Heart left ventricle (tissue), 16 donors: ENCODE measurements at regions not wholly inside any gene's neighbourhood (a gene's known extent, or its start where the extent isn't known, plus 50 kb on each side); places are given as distances from the start of the nearest gene placed in this dataset.

Experiments
- ATAC-seq, 4 donors: fragments of 200-7000 bp; cut with Tn5 transposase; one replicate each; pipeline ENCODE4 v1.9.1; 2020 to 2022; ENCODE audit warnings: moderate library complexity in 4 of 4, mild to moderate bottlenecking in 3 of 4, moderate number of reproducible peaks in 1 of 4
- DNase-seq, 5 donors: peaks; one replicate each; pipeline ENCODE4 v3.0.0-alpha.2; 2020
- H3K27ac ChIP-seq, 12 donors: fragments of 200-600 bp; sonication (generic) in 4 of 12; one replicate each; pipeline versions ENCODE4 v1.5.0 to v1.8.0; 2016 to 2022; ENCODE audit warnings: mild to moderate bottlenecking in 2 of 12
- H3K27me3 ChIP-seq, 9 donors: fragments of 200-600 bp; sonication (generic) in 2 of 9; one replicate each; pipeline versions ENCODE4 v1.5.1 to v1.8.0; 2016 to 2022; ENCODE audit warnings: mild to moderate bottlenecking in 3 of 9
- H3K36me3 ChIP-seq, 9 donors: fragments of 200-600 bp; sonication (generic) in 2 of 9; one replicate each; pipeline versions ENCODE4 v1.5.0 to v1.8.0; 2018 to 2022; ENCODE audit warnings: mild to moderate bottlenecking in 2 of 9
- H3K4me1 ChIP-seq, 12 donors: fragments of 200-600 bp; sonication (generic) in 4 of 12; one replicate each; pipeline versions ENCODE4 v1.5.0 to v1.8.0; 2016 to 2022; ENCODE audit warnings: mild to moderate bottlenecking in 3 of 12
- H3K4me3 ChIP-seq, 12 donors: fragments of 200-600 bp; sonication (generic) in 4 of 12; one replicate each; pipeline versions ENCODE4 v1.5.0 to v1.8.0; 2017 to 2022; ENCODE audit warnings: mild to moderate bottlenecking in 9 of 12, moderate library complexity in 4 of 12
- H3K9me3 ChIP-seq, 12 donors: fragments of 200-600 bp; sonication (generic) in 4 of 12; one replicate each; pipeline versions ENCODE4 v1.5.0 to v1.8.0; 2016 to 2022; ENCODE audit warnings: mild to moderate bottlenecking in 1 of 12
- POLR2A ChIP-seq, 2 donors: fragments of 450-650 bp; IDR thresholded peaks; one replicate each; pipeline ENCODE4 v1.6.1; 2017; ENCODE audit warnings: antibody characterized with exemption in 2 of 2, mild to moderate bottlenecking in 2 of 2, moderate library complexity in 2 of 2
- WGBS, 4 donors: extraction: QIAGEN DNeasy Blood & Tissue Kit in 2 of 4; methylation state at CpG; one replicate each; pipeline versions ENCODE4 v1.1.5 to v1.1.7; 2013 to 2018; 5-methylcytosine and 5-hydroxymethylcytosine counted together
- intact Hi-C, 10 donors: fragments of 100-400 bp; cut with DNase I; formaldehyde crosslinking; loops; one replicate each; pipeline versions ENCODE4 v1.11.1 to v1.14.2; 2022
- TF ChIP-seq, protein P1 (sequence below), 12 donors: fragments of 200-600 bp; sonication (generic) in 4 of 12; IDR thresholded peaks; one replicate each; pipeline versions ENCODE4 v1.5.0 to v1.8.0; 2018 to 2022; ENCODE audit warnings: antibody characterized with exemption in 12 of 12, mild to moderate bottlenecking in 5 of 12
- donor health status: ischemic (EF 13 %, LVEDD 7.1; RV severe dilation, severe dysfunction).
- donor health status: healthy with polysubstance abuse.
- donor health status: DM: no; HTN: yes; CAD: no.
- donor health status: DM: no; HTN: no; CAD: no.
- donor health status: ischemic (EF 25% LVEDD 6.9; RV normal size, moderate dysfunction).
- donor health status: ischemic (EF 25% LVEDD 5.7; RV mildly dilated, moderate dysfunction).
- donor health status: healthy.
- donor health status: DM: yes; HTN: yes; CAD: no.
- donor health status: ischemic (EF 35%, LVEDD 5.7; RV mildly dilated, moderate dysfunction).
- donor health status: nonischemic (EF 11% LVEDD 7.7; RV severe dilation, severe dysfunction).
- donor health status: DM: yes; HTN: yes; CAD: no.
- donor health status: PGD.
- donor health status: ischemic (EF 29% LVEDD 5.4; RV normal size, mild dysfunction).
- donor health status: nonischemic (EF 23%, LVEDD 6.1; RV moderate dilation, normal function).

DNA sequence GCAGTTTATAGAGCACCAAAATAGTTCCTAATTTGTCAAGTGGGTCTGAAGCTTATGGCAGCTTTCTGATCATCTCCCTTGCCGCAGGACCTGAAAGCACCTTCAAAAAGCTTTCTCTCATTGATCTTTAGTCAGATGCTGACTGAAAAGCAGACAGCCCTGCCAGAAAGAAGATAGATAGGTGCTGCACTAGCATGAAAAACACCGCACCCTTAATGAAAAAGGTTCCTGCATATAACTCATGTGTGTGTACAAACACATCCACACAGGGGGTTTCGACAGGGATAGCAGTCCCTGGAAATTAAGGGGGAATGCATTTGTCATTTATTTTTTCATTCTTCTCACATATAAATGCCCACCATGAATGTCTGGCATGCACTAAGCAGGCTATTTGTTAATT, 361.7 kb upstream of the SNX7 start:
- intact Hi-C loops = no loop called here
- H3K27me3 ChIP-seq = no peaks in the 10 kb centered on the region
- DNase-seq = no peak
- TF ChIP-seq, protein P1, sequence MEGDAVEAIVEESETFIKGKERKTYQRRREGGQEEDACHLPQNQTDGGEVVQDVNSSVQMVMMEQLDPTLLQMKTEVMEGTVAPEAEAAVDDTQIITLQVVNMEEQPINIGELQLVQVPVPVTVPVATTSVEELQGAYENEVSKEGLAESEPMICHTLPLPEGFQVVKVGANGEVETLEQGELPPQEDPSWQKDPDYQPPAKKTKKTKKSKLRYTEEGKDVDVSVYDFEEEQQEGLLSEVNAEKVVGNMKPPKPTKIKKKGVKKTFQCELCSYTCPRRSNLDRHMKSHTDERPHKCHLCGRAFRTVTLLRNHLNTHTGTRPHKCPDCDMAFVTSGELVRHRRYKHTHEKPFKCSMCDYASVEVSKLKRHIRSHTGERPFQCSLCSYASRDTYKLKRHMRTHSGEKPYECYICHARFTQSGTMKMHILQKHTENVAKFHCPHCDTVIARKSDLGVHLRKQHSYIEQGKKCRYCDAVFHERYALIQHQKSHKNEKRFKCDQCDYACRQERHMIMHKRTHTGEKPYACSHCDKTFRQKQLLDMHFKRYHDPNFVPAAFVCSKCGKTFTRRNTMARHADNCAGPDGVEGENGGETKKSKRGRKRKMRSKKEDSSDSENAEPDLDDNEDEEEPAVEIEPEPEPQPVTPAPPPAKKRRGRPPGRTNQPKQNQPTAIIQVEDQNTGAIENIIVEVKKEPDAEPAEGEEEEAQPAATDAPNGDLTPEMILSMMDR (IDR thresholded peaks at IDR 0.05) = no peak
- no peak for TF ChIP-seq POLR2A (IDR thresholded peaks at IDR 0.05)
- no peak for ATAC-seq
- H3K4me1 ChIP-seq = no peaks in the 10 kb centered on the region
- no peak overlapping the region for H3K4me3 ChIP-seq
- 65 to 92% (median 84%) methylated on average over 3 of the region's 3 CpGs for WGBS, 4 donors
- H3K27ac ChIP-seq = no peak overlapping the region
- no peaks in the 10 kb centered on the region for H3K36me3 ChIP-seq
- no peaks in the 10 kb centered on the region for H3K9me3 ChIP-seq

DNA sequence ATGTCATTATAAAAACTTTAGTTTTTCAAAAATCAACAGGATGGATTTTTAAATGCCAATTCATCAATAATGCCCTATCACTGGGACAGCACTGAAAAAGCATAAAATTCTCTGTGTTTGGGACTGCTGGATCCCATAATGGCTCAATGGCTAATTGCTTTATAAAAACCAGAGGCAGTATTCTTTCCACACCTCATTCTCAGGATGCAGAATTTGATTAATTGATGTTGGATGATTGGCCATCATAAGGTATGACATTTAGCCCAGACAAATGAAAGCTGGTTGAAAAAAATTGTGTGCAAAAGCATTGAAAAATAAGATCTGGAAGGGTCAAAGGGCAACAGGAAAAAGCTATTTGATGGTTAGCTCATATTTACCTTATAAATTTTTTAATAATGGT, 362.2 kb upstream of the SNX7 start:
- no peak for ATAC-seq
- Histone ChIP-seq H3K27ac (no peak overlapping the region), H3K27me3 (no peaks in the 10 kb centered on the region), H3K36me3 (no peaks in the 10 kb centered on the region), H3K4me1 (no peaks in the 10 kb centered on the region), H3K4me3 (no peak overlapping the region), H3K9me3 (no peaks in the 10 kb centered on the region)
- no peak for TF ChIP-seq POLR2A (IDR thresholded peaks at IDR 0.05)
- intact Hi-C loops = no loop called here
- no peak for DNase-seq

DNA sequence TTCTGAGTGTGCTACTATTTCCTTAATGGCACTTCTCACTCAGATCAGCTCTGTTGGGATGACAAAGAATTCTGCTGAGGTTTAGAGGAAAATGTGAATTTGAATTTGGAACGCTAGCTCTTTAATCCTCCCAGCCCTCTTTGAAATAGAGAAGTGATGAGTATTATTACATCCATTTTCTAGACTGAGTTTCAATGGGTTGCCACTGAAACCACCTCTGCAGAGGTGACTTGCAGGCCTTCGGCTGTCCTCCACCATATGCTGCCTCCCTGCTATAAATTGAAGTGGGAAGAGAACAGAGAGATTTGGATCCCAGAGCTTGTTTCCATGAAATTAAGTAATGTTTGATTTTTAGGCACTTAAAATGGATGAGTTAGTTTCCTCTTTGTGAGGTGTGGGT, 363.2 kb upstream of the SNX7 start:
- no peaks in the 10 kb centered on the region for H3K9me3 ChIP-seq
- TF ChIP-seq POLR2A (IDR thresholded peaks at IDR 0.05) = no peak
- TF ChIP-seq, protein P1 (IDR thresholded peaks at IDR 0.05) = no peak
- DNase-seq = no peak
- H3K4me1 ChIP-seq = no peaks in the 10 kb centered on the region
- no peaks in the 10 kb centered on the region for H3K36me3 ChIP-seq
- no peak for ATAC-seq
- intact Hi-C loops = no loop called here
- no peaks in the 10 kb centered on the region for H3K27me3 ChIP-seq
- no peak overlapping the region for H3K4me3 ChIP-seq
- 87 to 90% (median 89%) methylated on average over 2 of the region's 2 CpGs for WGBS, 4 donors
- H3K27ac ChIP-seq = no peak overlapping the region

DNA sequence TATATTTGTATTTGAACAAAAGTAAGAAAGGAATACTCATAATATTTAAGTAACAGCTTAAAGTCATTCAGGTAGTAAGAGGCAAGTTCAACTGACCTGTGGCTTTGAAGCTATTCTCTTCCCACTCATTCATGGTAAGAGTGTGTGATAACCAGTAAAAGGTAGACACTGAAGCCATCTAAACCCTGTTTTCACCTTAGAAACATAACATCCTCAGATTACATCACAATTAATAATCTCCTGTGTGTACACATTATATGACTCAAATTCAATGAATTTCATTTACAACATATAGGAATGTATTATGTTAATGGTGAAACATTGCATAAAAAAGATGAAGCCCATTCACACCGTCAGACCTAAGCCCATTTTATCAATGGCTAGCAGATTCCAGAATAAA, 364.8 kb upstream of the SNX7 start:
- intact Hi-C loops = no loop called here
- WGBS, 4 donors = 63 to 84% (median 67%) methylated on average over 1 of the region's 1 CpG

DNA sequence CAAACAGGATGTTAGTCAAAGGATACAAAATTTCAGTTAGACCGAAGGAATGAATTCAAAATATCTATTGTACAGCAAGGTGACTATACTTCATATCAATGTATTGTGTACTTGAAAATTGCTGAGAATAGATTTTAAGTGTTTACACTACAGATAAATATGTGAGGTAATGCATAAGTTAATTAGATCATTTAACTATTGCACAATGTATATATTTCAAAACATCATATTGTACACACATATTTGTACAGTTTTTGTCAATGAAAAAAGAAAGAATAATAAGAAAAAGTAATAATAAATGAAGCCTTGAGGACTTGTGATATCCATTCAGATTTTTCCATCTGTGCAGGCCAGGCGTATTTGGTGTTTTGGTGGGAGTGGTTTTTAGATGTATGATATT, 367.4 kb upstream of the SNX7 start:
- 71 to 84% (median 84%) methylated on average over 2 of the region's 2 CpGs for WGBS, 4 donors
- Histone ChIP-seq H3K4me3 (no peak overlapping the region), H3K36me3 (no peaks in the 10 kb centered on the region), H3K9me3 (no peaks in the 10 kb centered on the region), H3K4me1 (no peaks in the 10 kb centered on the region), H3K27me3 (no peaks in the 10 kb centered on the region), H3K27ac (no peak overlapping the region)
- ATAC-seq = no peak
- TF ChIP-seq, protein P1 (IDR thresholded peaks at IDR 0.05) = no peak
- no peak for TF ChIP-seq POLR2A (IDR thresholded peaks at IDR 0.05)
- intact Hi-C loops = no loop called here
- no peak for DNase-seq

More for the DNA sequence above, 364.8 kb upstream of the SNX7 start:
- ATAC-seq = no peak
- no peaks in the 10 kb centered on the region for H3K4me1 ChIP-seq
- no peaks in the 10 kb centered on the region for H3K36me3 ChIP-seq
- no peak overlapping the region for H3K4me3 ChIP-seq
- TF ChIP-seq, protein P1 (IDR thresholded peaks at IDR 0.05) = no peak
- no peak for TF ChIP-seq POLR2A (IDR thresholded peaks at IDR 0.05)
- H3K27ac ChIP-seq = no peak overlapping the region
- H3K9me3 ChIP-seq = no peaks in the 10 kb centered on the region
- H3K27me3 ChIP-seq = no peaks in the 10 kb centered on the region
- no peak for DNase-seq
